Bronchial epithelial cell (primary cell): ENCODE measurements at regions not wholly inside any gene's neighbourhood (a gene's known extent, or its start where the extent isn't known, plus 50 kb on each side); places are given as distances from the start of the nearest gene placed in this dataset.

Source experiments
- DNase-seq: peaks from one replicate; pipeline ENCODE4 v3.0.0-alpha.2; 2010; ENCODE audit warnings: low read depth
- FAIRE-seq: peaks from 2 replicates; lab custom pipeline; 2011; peaks lifted over from hg19 to GRCh38; lab: Jason Lieb, UNC
- H3K27me3 ChIP-seq: 2 replicates; pipeline ENCODE4 v1.5.1; 2011; ENCODE audit warnings: low read length; ENCODE audit not compliant: control insufficient read depth, insufficient read depth
- H3K36me3 ChIP-seq: 2 replicates; pipeline ENCODE4 v1.5.1; 2011; ENCODE audit warnings: low read length; ENCODE audit not compliant: control insufficient read depth, insufficient read depth
- H3K4me3 ChIP-seq: 2 replicates; pipeline ENCODE4 v1.5.1; 2011; ENCODE audit warnings: mild to moderate bottlenecking, low read depth, low read length, control low read depth
- TF ChIP-seq, protein P1 (sequence below): IDR thresholded peaks from 2 replicates; pipeline ENCODE4 v1.5.1; 2011; ENCODE audit warnings: mild to moderate bottlenecking, moderate library complexity, low read length, control low read depth, inconsistent platforms; ENCODE audit not compliant: insufficient read depth, severe bottlenecking

DNA sequence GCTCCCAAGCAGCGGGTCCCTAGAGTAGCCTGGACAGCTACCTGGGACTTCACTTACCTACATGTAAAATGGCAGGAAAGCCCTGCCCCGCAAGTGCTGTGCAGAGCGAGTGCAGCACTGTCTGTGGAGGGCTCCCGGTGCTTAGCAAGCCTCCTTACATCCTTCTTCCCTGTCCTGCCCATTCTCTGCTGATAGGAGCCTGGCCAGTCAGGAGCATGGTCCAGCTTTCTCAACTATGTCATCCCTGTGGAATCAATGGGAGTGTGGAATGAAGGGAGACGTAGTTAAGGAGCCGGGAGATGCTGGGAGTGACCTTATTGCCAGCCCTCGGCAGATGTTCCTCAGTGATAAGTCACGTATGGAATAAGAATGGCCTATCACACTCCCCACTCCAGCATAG lies 661.9 kb upstream of the ID2 start:
- DNase-seq (no peak), FAIRE-seq (no peak)
- Histone ChIP-seq H3K27me3 (no peaks in the 10 kb centered on the region), H3K4me3 (no peak overlapping the region), H3K36me3 (no peaks in the 10 kb centered on the region)
- TF ChIP-seq, protein P1, sequence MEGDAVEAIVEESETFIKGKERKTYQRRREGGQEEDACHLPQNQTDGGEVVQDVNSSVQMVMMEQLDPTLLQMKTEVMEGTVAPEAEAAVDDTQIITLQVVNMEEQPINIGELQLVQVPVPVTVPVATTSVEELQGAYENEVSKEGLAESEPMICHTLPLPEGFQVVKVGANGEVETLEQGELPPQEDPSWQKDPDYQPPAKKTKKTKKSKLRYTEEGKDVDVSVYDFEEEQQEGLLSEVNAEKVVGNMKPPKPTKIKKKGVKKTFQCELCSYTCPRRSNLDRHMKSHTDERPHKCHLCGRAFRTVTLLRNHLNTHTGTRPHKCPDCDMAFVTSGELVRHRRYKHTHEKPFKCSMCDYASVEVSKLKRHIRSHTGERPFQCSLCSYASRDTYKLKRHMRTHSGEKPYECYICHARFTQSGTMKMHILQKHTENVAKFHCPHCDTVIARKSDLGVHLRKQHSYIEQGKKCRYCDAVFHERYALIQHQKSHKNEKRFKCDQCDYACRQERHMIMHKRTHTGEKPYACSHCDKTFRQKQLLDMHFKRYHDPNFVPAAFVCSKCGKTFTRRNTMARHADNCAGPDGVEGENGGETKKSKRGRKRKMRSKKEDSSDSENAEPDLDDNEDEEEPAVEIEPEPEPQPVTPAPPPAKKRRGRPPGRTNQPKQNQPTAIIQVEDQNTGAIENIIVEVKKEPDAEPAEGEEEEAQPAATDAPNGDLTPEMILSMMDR: no peak

DNA sequence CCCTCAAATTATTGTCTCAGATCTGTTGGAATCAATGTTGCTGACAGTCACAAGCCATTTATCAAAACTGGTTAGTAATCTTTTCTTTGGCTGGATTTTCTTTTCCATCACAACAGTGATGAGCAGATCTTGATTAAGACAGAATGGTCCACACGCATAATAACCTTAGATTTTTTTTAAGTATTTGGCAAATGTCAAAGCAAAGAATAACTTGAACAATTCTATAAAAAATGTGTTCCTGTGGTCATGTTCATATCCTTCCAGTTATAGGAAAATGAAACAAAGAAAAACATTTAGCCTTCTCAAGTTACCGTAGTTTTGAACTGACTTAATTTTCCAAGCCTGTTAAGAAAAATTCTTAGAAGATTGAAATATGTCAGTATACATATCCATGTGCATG lies 659.9 kb upstream of the ID2 start:
- TF ChIP-seq, protein P1: no peak
- H3K36me3 ChIP-seq: no peaks in the 10 kb centered on the region
- H3K27me3 ChIP-seq: no peaks in the 10 kb centered on the region
- FAIRE-seq (no peak), DNase-seq (no peak)
- H3K4me3 ChIP-seq: no peak overlapping the region

DNA sequence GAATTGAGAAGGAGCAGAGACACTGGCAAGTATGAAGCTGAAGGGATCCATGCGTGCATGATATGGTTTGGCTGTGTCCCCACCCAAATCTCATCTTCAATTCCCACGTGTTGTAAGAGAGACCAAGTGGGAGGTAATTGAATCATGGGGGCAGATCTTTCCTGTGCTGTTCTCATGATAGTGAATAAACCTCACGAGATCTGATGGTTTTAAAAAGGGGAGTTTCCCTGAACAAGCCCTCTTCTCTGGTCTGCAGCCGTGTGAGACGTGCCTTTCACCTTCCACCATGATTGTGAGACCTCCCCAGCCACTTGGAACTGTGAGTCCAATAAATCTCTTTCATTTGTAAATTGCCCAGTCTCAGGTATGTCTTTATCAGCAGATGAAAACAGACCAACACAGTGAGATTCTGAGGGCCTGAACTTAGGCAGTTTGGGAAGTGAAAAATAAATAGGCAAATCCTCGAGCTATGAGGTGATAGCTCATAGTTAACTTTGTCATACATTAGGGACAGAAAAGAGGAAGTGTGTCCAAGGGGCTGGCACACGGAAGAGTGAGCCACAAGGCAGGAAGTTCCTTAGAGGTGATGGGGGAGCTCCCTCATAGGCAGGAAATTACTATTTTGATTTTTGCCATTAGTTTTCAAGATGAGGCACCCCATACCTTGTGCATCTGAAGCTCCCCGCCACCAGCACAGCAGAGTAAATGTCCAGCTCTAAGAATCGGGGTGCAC lies 658.8 kb upstream of the ID2 start:
- DNase-seq (no peak), FAIRE-seq (no peak)
- H3K36me3 ChIP-seq: no peaks in the 10 kb centered on the region
- H3K4me3 ChIP-seq: no peak overlapping the region
- TF ChIP-seq, protein P1: no peak
- H3K27me3 ChIP-seq: no peaks in the 10 kb centered on the region

DNA sequence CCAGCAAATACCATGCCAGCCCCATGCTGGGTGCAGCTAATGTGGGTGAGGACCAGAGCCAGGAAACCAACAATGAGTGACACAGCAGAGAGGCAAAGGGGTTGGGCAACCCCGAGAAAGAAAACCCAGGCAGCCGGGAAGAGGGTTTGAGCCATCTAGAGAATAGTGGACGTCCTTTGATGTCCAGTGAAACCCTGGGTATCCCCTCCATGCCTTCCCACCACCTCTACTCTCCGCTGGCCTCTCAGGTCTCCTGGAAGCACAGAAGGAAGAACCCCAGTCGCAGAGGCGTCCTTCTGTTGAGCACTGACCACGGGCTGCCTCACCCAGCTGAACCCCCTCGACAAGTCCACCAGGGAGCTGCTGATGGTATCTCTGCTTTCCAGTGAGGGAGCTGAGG lies 657.4 kb upstream of the ID2 start:
- Histone ChIP-seq H3K27me3 (no peaks in the 10 kb centered on the region), H3K36me3 (no peaks in the 10 kb centered on the region), H3K4me3 (no peak overlapping the region)
- no peak for DNase-seq
- no peak for FAIRE-seq
- TF ChIP-seq, protein P1: no peak

DNA sequence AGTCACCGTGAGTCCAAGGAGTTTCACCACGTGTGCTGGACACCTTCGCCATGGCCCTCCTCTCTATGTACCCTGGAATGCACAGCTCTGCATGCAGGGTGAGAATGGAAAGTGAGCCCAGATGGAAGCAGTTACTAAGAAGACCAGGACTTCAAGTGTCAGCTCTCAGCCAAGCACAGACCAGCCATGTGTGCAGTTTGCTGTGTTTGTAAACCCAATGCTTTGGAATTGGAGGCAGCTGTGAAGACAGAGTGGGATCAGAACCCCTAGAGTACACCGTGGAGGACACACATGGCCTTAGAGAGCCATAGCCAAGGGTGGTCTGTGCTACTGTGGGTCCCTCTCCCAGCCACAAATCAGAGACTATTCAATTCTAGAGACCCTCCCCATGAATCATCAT lies 655.5 kb upstream of the ID2 start:
- H3K27me3 ChIP-seq: no peaks in the 10 kb centered on the region
- no peak overlapping the region for H3K4me3 ChIP-seq
- H3K36me3 ChIP-seq: no peaks in the 10 kb centered on the region
- DNase-seq: no peak
- TF ChIP-seq, protein P1: no peak
- FAIRE-seq: no peak

DNA sequence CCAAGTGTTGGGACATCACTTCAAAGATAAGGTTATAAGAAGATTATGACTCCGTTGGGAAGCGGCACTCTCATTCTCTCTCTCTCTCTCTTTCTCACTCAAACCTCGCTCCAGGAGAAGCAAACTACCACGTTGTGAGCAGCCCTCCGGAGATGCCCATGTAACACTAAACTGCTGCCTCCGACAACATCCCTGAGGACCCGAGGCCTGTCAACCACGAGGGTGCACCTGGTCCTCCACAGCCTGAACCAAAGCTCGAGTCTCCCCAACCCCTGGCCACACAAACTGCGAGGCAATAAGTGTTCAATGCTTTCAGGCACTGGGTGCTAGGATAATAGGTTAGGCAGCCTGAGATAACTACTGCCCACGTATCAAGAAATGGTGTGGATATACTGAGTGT lies 654.5 kb upstream of the ID2 start:
- TF ChIP-seq, protein P1: no peak
- H3K27me3 ChIP-seq: no peaks in the 10 kb centered on the region
- H3K36me3 ChIP-seq: no peaks in the 10 kb centered on the region
- DNase-seq: no peak
- peak; percentile 18 for FAIRE-seq
- H3K4me3 ChIP-seq: no peak overlapping the region
